HUES64 (cell line): ENCODE measurements at regions not wholly inside any gene's neighbourhood (a gene's known extent, or its start where the extent isn't known, plus 50 kb on each side); places are given as distances from the start of the nearest gene placed in this dataset.

ENCODE experiments used
- H3K27ac ChIP-seq: 2 replicates; pipeline ENCODE4 v1.7.0; 2013; ENCODE audit warnings: low read depth, low read length, inconsistent platforms
- H3K27me3 ChIP-seq: 2 replicates; pipeline ENCODE4 v1.6.1; 2013; ENCODE audit warnings: mild to moderate bottlenecking, low read length; ENCODE audit not compliant: insufficient read depth
- H3K36me3 ChIP-seq: 2 replicates; pipeline ENCODE4 v1.6.1; 2013; ENCODE audit warnings: mild to moderate bottlenecking, low read length; ENCODE audit not compliant: insufficient read depth
- H3K4me1 ChIP-seq: 2 replicates; pipeline ENCODE4 v1.6.1; 2013; ENCODE audit warnings: mild to moderate bottlenecking, low read length, moderate library complexity; ENCODE audit not compliant: insufficient read depth
- H3K4me3 ChIP-seq: 2 replicates; pipeline ENCODE4 v1.5.1; 2013; ENCODE audit warnings: mild to moderate bottlenecking, low read length, moderate library complexity
- H3K9ac ChIP-seq: 2 replicates; pipeline ENCODE4 v1.6.1; 2013; ENCODE audit warnings: mild to moderate bottlenecking, low read depth, low read length
- H3K9me3 ChIP-seq: 2 replicates; pipeline ENCODE4 v1.6.1; 2013; ENCODE audit warnings: low read depth, low read length; ENCODE audit not compliant: insufficient read depth
- WGBS: fragments of 150-250, 120-280 bp; methylation state at CpG from one replicate; pipeline ENCODE4 v1.1.7; 2013; ENCODE audit warnings: missing lambda C conversion rate; 5-methylcytosine and 5-hydroxymethylcytosine counted together

DNA sequence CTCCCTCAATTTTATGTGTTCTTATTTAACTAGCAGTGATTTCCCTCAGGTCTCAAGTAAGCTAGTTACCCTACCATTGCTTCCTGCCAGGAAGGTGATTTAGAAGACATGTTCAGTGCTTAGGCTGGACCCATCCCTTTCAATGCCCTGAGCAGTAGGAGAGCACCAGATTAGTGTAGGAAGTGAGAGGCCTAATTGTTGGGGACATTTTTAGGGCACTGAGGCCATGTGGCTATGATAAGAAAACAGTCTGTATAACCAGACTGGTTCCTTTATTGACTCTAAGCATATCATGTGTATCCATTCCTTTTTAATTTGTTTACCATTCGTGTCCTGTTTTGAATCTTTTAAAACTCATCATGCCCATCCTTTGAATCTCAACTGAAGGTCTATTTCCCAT, 312.3 kb upstream of the PRR16 start:
- Histone ChIP-seq H3K4me1 (peaks cover 5% of the 10 kb centered on the region; the same call in 1 of the 2 replicates), H3K9ac (no peak overlapping the region), H3K27me3 (no peaks in the 10 kb centered on the region), H3K27ac (no peak overlapping the region), H3K9me3 (no peaks in the 10 kb centered on the region), H3K4me3 (no peak overlapping the region), H3K36me3 (no peaks in the 10 kb centered on the region)
- WGBS = 91% methylated on average over 1 of the region's 1 CpG

DNA sequence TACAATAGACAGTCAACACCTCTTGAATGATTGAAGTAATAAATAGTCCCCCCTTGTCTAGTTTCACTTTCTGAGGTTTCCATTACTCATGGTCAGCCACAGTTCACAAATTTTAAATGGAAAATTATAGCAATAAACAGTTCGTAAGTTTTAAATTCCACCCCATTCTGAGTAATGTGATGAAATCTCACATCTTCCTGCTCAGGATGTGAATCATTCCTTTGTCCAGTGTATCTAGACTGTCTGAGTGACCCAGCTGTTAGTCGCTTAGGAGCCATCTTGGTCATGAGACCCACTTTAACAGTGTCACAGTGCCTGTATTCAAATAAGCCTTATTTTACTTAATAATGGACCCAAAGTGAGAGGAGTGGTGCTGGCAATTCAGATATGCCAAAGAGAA, 311.6 kb upstream of the PRR16 start:
- WGBS = 95% methylated on average over 2 of the region's 2 CpGs
- no peak overlapping the region for H3K9ac ChIP-seq
- H3K4me1 ChIP-seq = peaks cover 5% of the 10 kb centered on the region; the same call in 1 of the 2 replicates
- no peaks in the 10 kb centered on the region for H3K27me3 ChIP-seq
- H3K9me3 ChIP-seq = no peaks in the 10 kb centered on the region
- H3K4me3 ChIP-seq = no peak overlapping the region
- H3K27ac ChIP-seq = no peak overlapping the region
- H3K36me3 ChIP-seq = no peaks in the 10 kb centered on the region

DNA sequence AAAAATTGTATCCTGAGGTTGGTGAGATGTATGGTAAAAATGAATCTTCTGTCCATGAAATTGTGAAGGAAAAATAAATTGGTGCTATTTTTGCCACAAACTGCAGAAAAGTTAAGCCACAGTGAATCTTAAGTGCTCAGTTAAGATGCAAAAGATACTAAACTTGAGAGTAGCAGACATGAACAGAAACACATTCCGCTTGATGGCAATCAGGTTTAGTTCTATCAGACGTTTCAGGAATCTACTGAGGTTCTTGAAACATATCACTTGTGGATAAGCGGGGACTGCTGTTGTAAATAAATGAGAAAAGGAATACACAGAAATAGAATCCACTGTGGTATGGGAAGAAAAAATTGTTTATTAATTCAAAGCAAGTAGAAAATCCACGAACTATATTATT, 311.2 kb upstream of the PRR16 start:
- Histone ChIP-seq H3K4me3 (no peak overlapping the region), H3K27me3 (no peaks in the 10 kb centered on the region), H3K27ac (no peak overlapping the region), H3K36me3 (no peaks in the 10 kb centered on the region), H3K9me3 (no peaks in the 10 kb centered on the region), H3K9ac (no peak overlapping the region), H3K4me1 (peaks cover 5% of the 10 kb centered on the region; the same call in 1 of the 2 replicates)
- WGBS = 92% methylated on average over 3 of the region's 4 CpGs

DNA sequence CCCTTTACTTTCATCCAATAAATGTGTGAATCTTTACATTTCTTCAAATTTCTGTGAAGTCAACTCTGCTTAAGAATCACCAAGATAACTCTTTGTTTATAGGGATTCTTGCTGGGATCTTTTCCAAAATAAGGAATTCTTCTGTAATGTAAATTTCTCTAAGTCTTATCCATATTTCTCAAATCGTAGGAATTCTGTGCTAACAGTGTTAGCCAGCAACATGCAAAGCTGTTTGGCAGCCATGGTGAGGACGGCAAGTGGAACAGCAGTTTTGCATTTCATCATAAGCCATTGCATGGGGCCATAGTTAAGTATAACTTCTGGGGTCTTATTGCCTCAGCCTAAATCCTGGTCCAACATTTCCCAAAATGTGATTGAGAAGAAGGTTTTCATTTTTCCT, 310.5 kb upstream of the PRR16 start:
- peaks cover 5% of the 10 kb centered on the region; the same call in 1 of the 2 replicates for H3K4me1 ChIP-seq
- no peaks in the 10 kb centered on the region for H3K27me3 ChIP-seq
- no peaks in the 10 kb centered on the region for H3K36me3 ChIP-seq
- H3K9ac ChIP-seq = no peak overlapping the region
- no peaks in the 10 kb centered on the region for H3K9me3 ChIP-seq
- H3K4me3 ChIP-seq = no peak overlapping the region
- 90% methylated on average over 2 of the region's 2 CpGs for WGBS
- no peak overlapping the region for H3K27ac ChIP-seq

DNA sequence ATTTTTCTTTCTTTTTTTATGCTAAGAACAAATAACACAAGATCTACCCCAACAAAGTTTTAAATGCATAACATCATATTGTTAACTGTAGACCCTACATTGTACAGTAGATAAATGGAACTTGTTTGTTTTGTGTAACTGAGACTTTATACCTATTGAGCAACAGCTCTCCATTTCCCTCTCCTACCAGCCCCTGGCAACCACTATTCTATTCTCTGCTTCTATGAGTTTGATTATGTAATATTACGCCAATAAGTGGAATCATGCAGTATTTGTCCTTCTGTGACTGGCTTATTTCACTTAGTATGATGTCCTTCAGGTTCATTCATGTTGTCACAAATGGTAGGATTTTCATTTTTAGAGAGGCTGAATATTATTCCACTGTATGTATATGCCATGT, 308.2 kb upstream of the PRR16 start:
- Histone ChIP-seq H3K27ac (no peak overlapping the region), H3K4me1 (peaks cover 5% of the 10 kb centered on the region; the same call in 1 of the 2 replicates), H3K27me3 (no peaks in the 10 kb centered on the region), H3K9me3 (no peaks in the 10 kb centered on the region), H3K9ac (no peak overlapping the region), H3K4me3 (no peak overlapping the region), H3K36me3 (no peaks in the 10 kb centered on the region)
- WGBS = 100% methylated on average over 1 of the region's 1 CpG

DNA sequence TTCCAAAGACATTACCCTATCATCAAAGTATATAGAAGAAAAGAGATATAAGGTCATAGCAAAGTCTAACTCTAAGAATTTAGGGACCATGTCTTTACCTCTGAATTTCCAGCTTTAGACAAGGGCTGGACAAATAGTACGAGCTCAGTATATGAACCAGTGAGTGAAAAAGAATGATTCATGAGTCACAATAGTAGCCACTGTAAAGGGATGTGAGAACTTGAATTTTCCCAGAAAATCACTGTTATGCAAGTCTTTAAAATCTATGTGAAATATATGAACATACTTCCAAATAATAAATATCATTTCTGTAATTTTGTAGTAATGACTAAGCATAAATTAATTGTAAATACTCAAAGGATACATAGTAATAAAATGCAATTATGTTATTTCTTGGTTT, 305.9 kb upstream of the PRR16 start:
- Histone ChIP-seq H3K4me1 (no peaks in the 10 kb centered on the region), H3K9ac (no peak overlapping the region), H3K27me3 (no peaks in the 10 kb centered on the region), H3K9me3 (no peaks in the 10 kb centered on the region), H3K36me3 (no peaks in the 10 kb centered on the region), H3K27ac (no peak overlapping the region), H3K4me3 (no peak overlapping the region)
- 95% methylated on average over 1 of the region's 1 CpG for WGBS

DNA sequence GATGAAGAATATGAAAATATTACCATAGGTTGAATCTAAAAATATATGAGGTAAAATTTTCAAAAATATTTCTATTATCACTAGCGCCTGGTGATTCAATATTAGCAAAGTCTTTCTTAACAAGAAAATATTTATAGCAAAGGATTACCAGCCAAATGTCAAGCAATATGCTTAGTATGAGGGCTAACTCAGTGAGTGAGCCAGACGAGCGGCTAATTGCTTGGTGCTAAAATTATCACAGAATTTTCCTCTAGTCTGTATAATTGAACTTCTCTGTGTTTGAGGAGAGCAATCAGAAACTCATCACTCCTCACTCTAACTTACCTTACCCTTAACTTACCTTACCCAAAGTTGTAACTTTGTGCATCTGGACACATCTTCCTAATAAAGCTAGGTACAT, 304.9 kb upstream of the PRR16 start:
- H3K9ac ChIP-seq = no peak overlapping the region
- WGBS = 100% methylated on average over 2 of the region's 3 CpGs
- H3K4me1 ChIP-seq = no peaks in the 10 kb centered on the region
- no peaks in the 10 kb centered on the region for H3K9me3 ChIP-seq
- no peak overlapping the region for H3K4me3 ChIP-seq
- H3K27me3 ChIP-seq = no peaks in the 10 kb centered on the region
- H3K36me3 ChIP-seq = no peaks in the 10 kb centered on the region
- no peak overlapping the region for H3K27ac ChIP-seq

DNA sequence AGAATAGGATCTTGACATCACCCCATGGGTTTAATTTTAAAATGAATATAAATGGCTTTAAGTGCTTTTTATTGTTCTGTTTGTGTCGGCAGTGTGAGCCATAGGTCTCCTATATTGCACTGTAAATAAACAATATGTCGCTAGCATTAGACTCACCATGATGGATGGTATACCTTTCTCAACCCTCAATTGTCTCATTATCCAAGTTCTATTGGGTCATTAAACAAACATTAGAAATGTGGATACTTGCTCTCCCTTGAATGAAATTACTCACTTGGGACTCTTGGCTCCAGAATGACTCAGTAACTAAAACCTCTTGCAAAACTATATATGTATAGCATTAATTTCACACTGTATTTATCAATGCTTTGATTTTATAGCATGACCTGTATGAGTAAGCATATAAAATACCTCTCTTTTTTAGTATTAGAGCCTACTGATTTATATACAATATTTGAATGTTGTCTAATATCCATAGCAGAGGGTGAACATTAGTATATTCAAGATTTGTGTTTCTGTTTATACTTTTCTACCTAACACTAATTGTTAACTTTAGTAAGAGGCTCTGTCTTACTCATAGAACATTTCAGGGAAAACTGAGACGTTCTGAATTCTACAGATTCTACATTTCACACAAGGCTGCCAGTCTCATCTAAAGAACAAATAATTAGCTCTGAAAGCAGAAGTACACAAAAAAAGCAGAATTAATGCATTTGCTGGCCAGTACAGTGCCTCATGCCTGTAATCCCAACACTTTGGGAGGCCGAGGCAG, 303.8 kb upstream of the PRR16 start:
- H3K4me3 ChIP-seq = no peak overlapping the region
- no peak overlapping the region for H3K9ac ChIP-seq
- WGBS = 98% methylated on average over 3 of the region's 4 CpGs
- H3K9me3 ChIP-seq = no peaks in the 10 kb centered on the region
- H3K4me1 ChIP-seq = no peaks in the 10 kb centered on the region
- H3K36me3 ChIP-seq = no peaks in the 10 kb centered on the region
- H3K27me3 ChIP-seq = no peaks in the 10 kb centered on the region
- no peak overlapping the region for H3K27ac ChIP-seq

DNA sequence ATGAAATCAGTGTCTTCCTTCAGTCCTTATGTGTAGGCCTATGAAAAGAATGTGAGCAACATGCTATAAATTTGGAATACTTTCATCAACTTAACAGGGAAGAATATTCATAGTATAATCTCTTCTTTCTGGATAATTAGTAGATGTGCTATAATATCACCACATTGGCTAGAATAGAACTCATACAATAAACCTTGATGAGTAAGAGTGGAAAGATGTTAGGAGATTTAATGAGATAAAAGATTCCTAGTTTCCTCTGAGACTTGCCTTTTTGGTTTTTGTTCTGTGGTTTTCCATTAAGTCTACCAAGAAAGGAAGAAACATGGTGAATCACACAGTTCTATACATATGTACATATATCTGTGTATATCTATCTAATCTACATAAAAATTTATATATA, 301.8 kb upstream of the PRR16 start:
- Histone ChIP-seq H3K4me1 (no peaks in the 10 kb centered on the region), H3K27ac (no peak overlapping the region), H3K36me3 (no peaks in the 10 kb centered on the region), H3K27me3 (no peaks in the 10 kb centered on the region), H3K9me3 (no peaks in the 10 kb centered on the region), H3K4me3 (no peak overlapping the region), H3K9ac (no peak overlapping the region)

DNA sequence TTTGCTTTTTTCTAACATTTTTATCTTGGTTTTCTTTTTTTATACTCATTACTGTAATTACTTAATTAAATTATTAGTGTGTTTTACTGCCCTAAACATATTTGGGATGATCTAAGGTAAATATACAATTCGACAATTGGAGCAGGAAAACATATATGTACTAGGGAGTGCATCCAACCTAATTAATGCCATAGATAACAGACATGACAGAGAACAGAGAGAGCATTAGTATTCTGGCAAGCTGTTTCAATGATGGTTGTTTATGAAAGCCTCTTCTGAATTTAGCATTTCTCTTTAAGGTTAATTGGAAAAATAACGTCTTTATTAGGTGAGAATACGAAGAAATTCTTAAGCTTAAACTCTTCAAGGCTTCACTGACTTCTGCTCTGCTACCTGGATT, 300.1 kb upstream of the PRR16 start:
- 90% methylated on average over 3 of the region's 3 CpGs for WGBS
- Histone ChIP-seq H3K27me3 (no peaks in the 10 kb centered on the region), H3K36me3 (no peaks in the 10 kb centered on the region), H3K9ac (no peak overlapping the region), H3K4me3 (no peak overlapping the region), H3K9me3 (no peaks in the 10 kb centered on the region), H3K27ac (no peak overlapping the region), H3K4me1 (no peaks in the 10 kb centered on the region)

DNA sequence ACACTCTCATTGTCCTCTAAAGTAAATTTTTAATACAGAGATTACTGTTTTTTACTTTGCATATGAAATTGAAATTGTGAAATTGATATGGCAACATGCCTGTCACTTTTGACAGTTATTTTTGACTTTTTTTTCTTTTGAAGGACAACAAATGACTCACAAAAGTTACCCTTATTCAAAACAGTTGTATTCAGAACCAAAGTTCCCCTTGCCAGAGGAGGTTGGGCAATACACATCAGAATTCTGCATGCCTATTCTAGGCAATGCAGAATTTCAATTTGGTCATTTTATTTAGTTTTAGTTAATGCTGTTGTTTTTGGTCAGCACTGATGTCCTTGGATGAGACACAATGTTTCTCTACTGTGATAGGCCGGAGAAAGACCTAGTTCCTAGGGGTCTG, 299.1 kb upstream of the PRR16 start:
- no peaks in the 10 kb centered on the region for H3K36me3 ChIP-seq

DNA sequence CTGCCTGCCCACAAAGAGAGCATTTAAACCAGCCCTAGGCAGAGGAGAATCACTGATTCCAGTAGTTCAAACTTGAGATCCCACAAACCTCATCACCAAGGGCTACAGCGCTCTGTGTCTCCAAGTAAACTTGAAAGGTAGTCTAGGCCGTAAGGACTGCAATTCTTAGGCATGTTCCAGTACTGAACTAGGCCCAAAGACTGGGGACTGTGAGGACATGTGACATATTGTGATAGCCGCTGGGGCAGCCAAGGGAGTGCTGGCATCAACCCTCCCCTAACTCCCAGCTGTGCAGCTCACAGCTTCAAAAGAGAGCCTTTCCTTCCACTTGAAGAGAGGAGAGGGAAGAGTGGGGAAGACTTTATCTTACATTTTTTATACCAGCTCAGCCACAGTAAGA, 291.0 kb upstream of the PRR16 start:
- no peak overlapping the region for H3K4me3 ChIP-seq
- no peak overlapping the region for H3K27ac ChIP-seq
- H3K9me3 ChIP-seq = no peaks in the 10 kb centered on the region
- H3K4me1 ChIP-seq = no peaks in the 10 kb centered on the region
- H3K27me3 ChIP-seq = no peaks in the 10 kb centered on the region
- H3K9ac ChIP-seq = no peak overlapping the region
- 95% methylated on average over 3 of the region's 3 CpGs for WGBS
- no peaks in the 10 kb centered on the region for H3K36me3 ChIP-seq

More for the DNA sequence above, 299.1 kb upstream of the PRR16 start:
- 100% methylated on average over 1 of the region's 1 CpG for WGBS
- Histone ChIP-seq H3K9ac (no peak overlapping the region), H3K9me3 (no peaks in the 10 kb centered on the region), H3K4me3 (no peak overlapping the region), H3K27ac (no peak overlapping the region), H3K4me1 (no peaks in the 10 kb centered on the region), H3K27me3 (no peaks in the 10 kb centered on the region)
